ENCODE measurements at regions not wholly inside any gene's neighbourhood (a gene's known extent, or its start where the extent isn't known, plus 50 kb on each side); places are given as distances from the start of the nearest gene placed in this dataset.

DNA sequence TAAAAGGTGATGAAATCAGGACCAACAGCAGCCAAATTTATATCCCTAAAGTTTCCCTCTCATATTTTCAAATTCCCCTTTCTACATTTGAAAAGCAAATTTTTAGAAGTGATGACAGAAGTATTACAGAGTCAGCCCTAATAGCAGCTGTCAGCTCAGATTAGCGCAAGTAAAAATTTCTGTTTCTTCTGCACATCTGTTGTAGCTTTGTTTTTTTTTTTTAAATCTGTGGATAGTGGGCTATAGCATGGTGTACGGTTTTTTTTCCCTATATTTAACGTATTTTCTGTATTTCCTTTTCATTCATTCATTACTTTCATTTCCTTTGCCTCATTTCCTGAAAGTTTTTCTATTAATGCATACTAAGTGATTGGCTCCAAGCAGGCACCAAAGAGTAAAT is 99.1 kb downstream of the MACIR start:
- Histone ChIP-seq H3K4me1 (ENCODE audit: control insufficient read depth in 5 of 5, insufficient read depth in 5 of 5, low read length in 5 of 5) (peaks cover 0 to 14% (median 12%) of the 10 kb centered on the region in 5 donors), H3K27me3 (ENCODE audit: control insufficient read depth in 5 of 5, insufficient read depth in 4 of 5, low read length in 5 of 5) (no peaks in the 10 kb centered on the region), H3K9me3 (ENCODE audit: control insufficient read depth in 5 of 5, low read length in 5 of 5) (no peaks in the 10 kb centered on the region), H3K9ac (ENCODE audit: low read length in 5 of 5) (no peak overlapping the region), H3K36me3 (ENCODE audit: control insufficient read depth in 5 of 5, insufficient read depth in 5 of 5, low read length in 5 of 5) (no peaks in the 10 kb centered on the region), H3K27ac (ENCODE audit: low read depth, low read length) (no peak overlapping the region), H3K4me3 (ENCODE audit: low read depth in 1 of 5, low read length in 5 of 5) (no peak overlapping the region)

DNA sequence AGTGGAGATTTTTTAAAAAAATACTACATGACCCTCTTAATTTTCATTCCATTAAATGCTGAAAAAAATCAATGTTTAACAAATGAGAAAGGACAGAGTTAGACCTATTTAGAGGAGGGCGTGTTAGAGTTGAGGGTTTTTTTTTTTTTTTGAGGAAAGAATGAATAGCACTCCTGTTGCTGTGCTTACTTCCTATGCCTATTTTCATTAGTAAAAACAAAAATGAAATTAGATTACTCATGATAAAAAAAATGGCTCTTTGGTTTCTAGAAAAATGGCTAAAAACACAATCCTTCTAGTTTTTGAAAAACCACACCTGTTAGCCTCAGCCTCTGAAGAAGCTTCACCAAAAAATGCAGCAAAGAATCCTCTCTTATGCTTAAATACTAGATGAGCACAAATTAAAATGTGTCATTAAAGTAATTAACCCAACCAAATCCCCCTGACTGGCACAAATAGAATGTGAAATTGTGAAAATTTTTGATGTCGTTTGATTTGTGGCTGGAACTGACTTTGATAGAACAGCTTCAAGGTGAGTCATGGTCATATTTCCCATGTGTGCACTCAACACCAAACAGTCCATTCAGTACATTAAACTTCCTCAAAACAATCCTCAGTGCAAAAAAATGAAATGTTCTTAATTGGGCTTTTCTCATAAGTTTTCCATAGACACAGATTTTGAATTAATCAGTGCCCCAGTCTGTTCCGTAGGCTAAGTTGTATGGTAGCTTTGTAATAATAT is 98.0 kb downstream of the MACIR start:
- no peaks in the 10 kb centered on the region for H3K27me3 ChIP-seq (ENCODE audit: control insufficient read depth in 5 of 5, insufficient read depth in 4 of 5, low read length in 5 of 5)
- no peaks in the 10 kb centered on the region for H3K36me3 ChIP-seq (ENCODE audit: control insufficient read depth in 5 of 5, insufficient read depth in 5 of 5, low read length in 5 of 5)
- peaks cover 0 to 14% (median 12%) of the 10 kb centered on the region in 5 donors for H3K4me1 ChIP-seq (ENCODE audit: control insufficient read depth in 5 of 5, insufficient read depth in 5 of 5, low read length in 5 of 5)

DNA sequence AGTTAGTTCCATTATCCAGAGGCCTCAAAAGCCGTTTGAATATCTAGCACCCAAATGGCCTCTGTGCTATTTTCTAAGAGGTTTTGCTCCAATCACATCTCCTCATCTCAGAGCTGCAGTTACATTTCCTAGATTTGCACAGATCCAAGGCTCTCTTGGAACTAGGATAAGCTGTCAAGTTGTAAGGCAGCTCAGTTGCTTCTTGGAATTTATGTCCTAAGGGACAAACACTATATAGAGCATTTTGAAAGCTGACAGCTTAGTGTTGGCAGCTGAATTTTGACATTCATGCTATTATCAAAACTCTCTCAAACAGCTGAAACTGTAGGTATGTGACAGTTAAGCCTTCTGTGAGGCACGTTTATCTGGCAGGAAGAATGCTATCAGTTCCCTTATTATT is 97.0 kb downstream of the MACIR start:
- H3K27me3 ChIP-seq (ENCODE audit: control insufficient read depth in 5 of 5, insufficient read depth in 4 of 5, low read length in 5 of 5), result no peaks in the 10 kb centered on the region
- H3K4me1 ChIP-seq (ENCODE audit: control insufficient read depth in 5 of 5, insufficient read depth in 5 of 5, low read length in 5 of 5), result peaks cover 0 to 14% (median 12%) of the 10 kb centered on the region in 5 donors
- no peaks in the 10 kb centered on the region for H3K36me3 ChIP-seq (ENCODE audit: control insufficient read depth in 5 of 5, insufficient read depth in 5 of 5, low read length in 5 of 5)
- H3K4me3 ChIP-seq (ENCODE audit: low read depth in 1 of 5, low read length in 5 of 5), result no peak overlapping the region
- no peaks in the 10 kb centered on the region for H3K9me3 ChIP-seq (ENCODE audit: control insufficient read depth in 5 of 5, low read length in 5 of 5)
- H3K27ac ChIP-seq (ENCODE audit: low read depth, low read length), result peak overlapping the region; percentile 13
- H3K9ac ChIP-seq (ENCODE audit: low read length in 5 of 5), result no peak overlapping the region

More for the DNA sequence above, 98.0 kb downstream of the MACIR start:
- Histone ChIP-seq H3K9me3 (ENCODE audit: control insufficient read depth in 5 of 5, low read length in 5 of 5) (no peaks in the 10 kb centered on the region), H3K4me3 (ENCODE audit: low read depth in 1 of 5, low read length in 5 of 5) (no peak overlapping the region), H3K27ac (ENCODE audit: low read depth, low read length) (no peak overlapping the region), H3K9ac (ENCODE audit: low read length in 5 of 5) (no peak overlapping the region)

DNA sequence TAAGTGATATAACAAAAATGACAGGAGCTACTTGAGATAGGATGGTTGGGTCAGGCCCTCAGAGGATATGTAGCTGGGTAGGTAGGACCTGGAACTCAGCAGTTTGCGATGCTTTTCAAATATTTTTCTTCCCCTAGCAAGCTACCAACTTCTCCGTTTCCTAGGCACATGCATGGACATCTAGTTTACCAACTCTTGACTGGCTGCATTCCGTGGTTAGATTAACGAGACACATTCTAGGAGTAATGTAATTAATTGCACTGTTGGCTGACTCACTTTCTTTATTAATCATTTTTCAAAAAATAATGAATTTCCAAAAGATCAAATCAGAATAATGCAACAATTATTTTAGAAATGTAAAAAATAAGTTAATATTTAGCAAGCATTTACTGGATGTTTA is 95.9 kb downstream of the MACIR start:
- H3K9me3 ChIP-seq (ENCODE audit: control insufficient read depth in 5 of 5, low read length in 5 of 5), result no peaks in the 10 kb centered on the region
- no peak overlapping the region for H3K9ac ChIP-seq (ENCODE audit: low read length in 5 of 5)
- no peaks in the 10 kb centered on the region for H3K36me3 ChIP-seq (ENCODE audit: control insufficient read depth in 5 of 5, insufficient read depth in 5 of 5, low read length in 5 of 5)
- H3K4me3 ChIP-seq (ENCODE audit: low read depth in 1 of 5, low read length in 5 of 5), result no peak overlapping the region
- H3K27me3 ChIP-seq (ENCODE audit: control insufficient read depth in 5 of 5, insufficient read depth in 4 of 5, low read length in 5 of 5), result no peaks in the 10 kb centered on the region
- no peak overlapping the region for H3K27ac ChIP-seq (ENCODE audit: low read depth, low read length)
- H3K4me1 ChIP-seq (ENCODE audit: control insufficient read depth in 5 of 5, insufficient read depth in 5 of 5, low read length in 5 of 5), result peaks cover 0 to 14% (median 12%) of the 10 kb centered on the region in 5 donors

DNA sequence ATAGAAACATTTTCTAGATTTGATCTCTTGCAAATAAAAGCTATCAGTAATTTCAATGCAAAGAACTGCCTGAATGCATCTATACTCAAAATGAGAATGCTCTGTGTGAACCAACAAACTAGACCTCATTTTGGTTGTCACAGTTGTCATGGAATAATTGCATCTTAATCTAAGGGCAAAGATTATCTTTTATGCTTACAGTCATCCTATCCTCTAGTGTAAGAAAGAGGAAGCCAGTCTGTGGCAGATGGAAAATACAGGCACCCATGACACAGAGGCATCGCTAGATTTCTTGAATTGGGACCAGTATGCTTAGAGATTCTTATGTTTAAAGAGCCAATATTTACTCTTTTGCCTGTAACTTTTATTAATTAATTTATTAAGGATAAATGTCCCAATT is 95.0 kb downstream of the MACIR start:
- no peak overlapping the region for H3K4me3 ChIP-seq (ENCODE audit: low read depth in 1 of 5, low read length in 5 of 5)
- no peak overlapping the region for H3K27ac ChIP-seq (ENCODE audit: low read depth, low read length)
- no peaks in the 10 kb centered on the region for H3K9me3 ChIP-seq (ENCODE audit: control insufficient read depth in 5 of 5, low read length in 5 of 5)
- no peaks in the 10 kb centered on the region for H3K27me3 ChIP-seq (ENCODE audit: control insufficient read depth in 5 of 5, insufficient read depth in 4 of 5, low read length in 5 of 5)
- peaks cover 0 to 13% (median 12%) of the 10 kb centered on the region in 5 donors for H3K4me1 ChIP-seq (ENCODE audit: control insufficient read depth in 5 of 5, insufficient read depth in 5 of 5, low read length in 5 of 5)
- no peak overlapping the region for H3K9ac ChIP-seq (ENCODE audit: low read length in 5 of 5)
- no peaks in the 10 kb centered on the region for H3K36me3 ChIP-seq (ENCODE audit: control insufficient read depth in 5 of 5, insufficient read depth in 5 of 5, low read length in 5 of 5)

DNA sequence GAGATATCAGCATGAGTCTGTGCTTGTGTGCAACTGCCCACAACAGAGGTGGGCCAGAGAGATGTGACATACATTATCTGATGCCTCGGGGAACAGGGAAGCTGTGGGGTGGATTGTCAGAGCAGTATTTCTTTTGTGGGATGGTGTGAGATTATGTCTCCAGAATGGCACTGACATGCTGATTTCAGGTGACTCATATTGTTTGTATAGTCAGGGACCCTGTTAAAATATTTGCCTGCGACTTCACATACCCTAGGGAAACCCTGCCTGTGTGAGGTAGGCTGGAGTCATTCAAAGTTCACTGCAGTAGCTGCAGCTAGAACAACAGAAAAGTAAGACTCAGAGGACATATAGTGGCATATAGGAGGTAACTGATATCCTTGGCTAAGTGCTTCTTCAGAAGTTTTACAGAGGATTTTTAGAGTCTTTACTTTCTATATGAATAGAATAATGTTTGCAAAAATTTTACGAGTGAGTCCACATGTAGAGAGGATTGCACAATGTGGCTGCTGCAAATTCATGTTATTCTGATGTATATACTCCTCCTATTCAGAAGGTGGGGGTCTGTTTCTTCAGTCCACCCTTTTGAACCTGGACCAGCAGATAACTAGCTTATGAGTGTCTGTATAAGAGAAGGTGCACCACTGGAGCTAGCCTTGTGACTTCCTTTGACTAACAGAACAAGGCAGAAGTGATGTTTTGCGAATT is 89.3 kb downstream of the MACIR start:
- Histone ChIP-seq H3K27me3 (ENCODE audit: control insufficient read depth in 5 of 5, insufficient read depth in 4 of 5, low read length in 5 of 5) (no peaks in the 10 kb centered on the region), H3K4me3 (ENCODE audit: low read depth in 1 of 5, low read length in 5 of 5) (no peak overlapping the region), H3K9me3 (ENCODE audit: control insufficient read depth in 5 of 5, low read length in 5 of 5) (no peaks in the 10 kb centered on the region), H3K9ac (ENCODE audit: low read length in 5 of 5) (no peak overlapping the region), H3K36me3 (ENCODE audit: control insufficient read depth in 5 of 5, insufficient read depth in 5 of 5, low read length in 5 of 5) (no peaks in the 10 kb centered on the region), H3K4me1 (ENCODE audit: control insufficient read depth in 5 of 5, insufficient read depth in 5 of 5, low read length in 5 of 5) (no peaks in the 10 kb centered on the region), H3K27ac (ENCODE audit: low read depth, low read length) (no peak overlapping the region)

DNA sequence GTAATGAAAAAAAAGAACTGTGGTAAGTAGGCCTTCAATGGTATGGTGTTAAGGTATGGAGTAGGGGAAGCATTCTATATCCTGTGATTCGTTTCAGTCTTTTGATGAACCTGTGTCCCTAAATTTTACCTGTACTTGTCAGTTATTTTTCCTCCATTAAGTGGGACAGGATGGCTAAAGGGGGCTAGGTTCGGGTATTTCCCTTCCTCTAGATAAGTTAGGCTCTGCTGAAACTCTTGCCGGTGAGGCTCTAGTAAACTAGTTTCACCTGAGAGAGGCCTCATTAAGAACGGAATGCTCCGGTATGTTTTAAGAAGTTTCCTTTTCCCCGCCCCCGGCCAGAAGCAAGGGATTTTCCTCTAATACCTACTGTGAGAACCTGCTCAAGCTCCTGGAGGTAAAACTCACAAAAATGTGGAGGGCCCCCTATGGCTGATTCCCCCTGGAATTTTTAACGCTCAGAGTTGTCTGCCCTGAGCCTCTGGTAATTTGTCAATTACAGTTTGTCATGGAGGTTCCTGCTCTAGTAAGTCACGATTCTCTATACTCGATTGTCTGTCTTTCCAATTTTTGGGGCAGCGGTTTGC is 87.7 kb downstream of the MACIR start:
- Histone ChIP-seq H3K9me3 (ENCODE audit: control insufficient read depth in 5 of 5, low read length in 5 of 5) (peaks cover 0 to 3% (median 0%) of the 10 kb centered on the region in 5 donors), H3K27me3 (ENCODE audit: control insufficient read depth in 5 of 5, insufficient read depth in 4 of 5, low read length in 5 of 5) (no peaks in the 10 kb centered on the region), H3K4me1 (ENCODE audit: control insufficient read depth in 5 of 5, insufficient read depth in 5 of 5, low read length in 5 of 5) (no peaks in the 10 kb centered on the region), H3K27ac (ENCODE audit: low read depth, low read length) (no peak overlapping the region), H3K4me3 (ENCODE audit: low read depth in 1 of 5, low read length in 5 of 5) (no peak overlapping the region), H3K36me3 (ENCODE audit: control insufficient read depth in 5 of 5, insufficient read depth in 5 of 5, low read length in 5 of 5) (no peaks in the 10 kb centered on the region), H3K9ac (ENCODE audit: low read length in 5 of 5) (no peak overlapping the region)

DNA sequence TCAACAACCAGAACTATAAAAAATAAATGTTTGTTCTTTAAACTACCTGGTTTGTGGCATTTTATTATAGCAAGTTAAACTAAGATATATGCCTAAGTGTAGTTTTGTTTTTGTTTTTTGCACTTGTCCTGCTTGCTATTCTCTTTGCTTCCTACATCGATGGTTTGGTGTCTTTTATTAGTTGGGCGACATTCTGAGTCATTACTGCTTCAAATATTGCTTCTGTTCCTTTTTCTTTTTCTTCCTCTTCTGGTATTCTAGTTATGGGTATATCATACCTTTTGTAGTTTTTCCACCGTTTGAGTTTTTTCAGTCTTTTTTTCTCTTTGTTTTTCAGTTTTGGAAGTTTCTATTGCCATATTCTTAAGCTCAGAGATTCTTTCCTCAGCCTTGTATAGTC is 86.9 kb downstream of the MACIR start:
- H3K9ac ChIP-seq (ENCODE audit: low read length in 5 of 5), result no peak overlapping the region
- no peak overlapping the region for H3K27ac ChIP-seq (ENCODE audit: low read depth, low read length)
- no peaks in the 10 kb centered on the region for H3K36me3 ChIP-seq (ENCODE audit: control insufficient read depth in 5 of 5, insufficient read depth in 5 of 5, low read length in 5 of 5)
- H3K27me3 ChIP-seq (ENCODE audit: control insufficient read depth in 5 of 5, insufficient read depth in 4 of 5, low read length in 5 of 5), result no peaks in the 10 kb centered on the region
- H3K9me3 ChIP-seq (ENCODE audit: control insufficient read depth in 5 of 5, low read length in 5 of 5), result peaks cover 0 to 3% (median 0%) of the 10 kb centered on the region in 5 donors
- no peaks in the 10 kb centered on the region for H3K4me1 ChIP-seq (ENCODE audit: control insufficient read depth in 5 of 5, insufficient read depth in 5 of 5, low read length in 5 of 5)
- H3K4me3 ChIP-seq (ENCODE audit: low read depth in 1 of 5, low read length in 5 of 5), result no peak overlapping the region

DNA sequence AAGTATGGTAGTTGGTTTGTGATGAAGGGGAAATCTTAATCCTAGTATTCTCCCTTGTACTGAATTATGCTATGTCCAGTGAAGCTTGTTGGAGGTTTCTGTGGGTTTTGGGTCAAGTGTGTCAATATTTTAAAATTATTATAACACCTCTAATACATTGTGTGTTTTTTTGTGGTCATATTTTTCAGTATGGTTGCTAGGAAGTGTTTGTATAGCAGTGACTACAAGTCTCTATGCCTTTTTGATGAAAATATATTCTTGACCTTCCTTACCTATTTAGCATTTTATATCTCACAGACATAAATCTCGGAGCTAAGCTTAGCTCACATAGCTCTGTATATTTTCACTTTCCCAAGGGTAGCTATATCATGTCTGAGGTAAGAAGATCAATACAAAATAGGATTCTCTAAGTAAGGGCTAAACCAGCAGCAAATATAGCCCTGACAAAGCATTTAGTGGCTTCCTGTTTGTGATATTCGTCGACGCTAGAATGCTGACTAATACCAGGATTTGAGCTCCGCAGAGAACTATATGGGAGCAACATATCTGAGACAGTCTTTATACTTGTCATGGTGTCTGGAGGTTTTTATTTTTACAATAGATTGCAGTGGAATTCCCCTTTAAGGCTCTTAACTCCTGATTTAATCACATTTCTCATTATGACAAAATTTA is 82.3 kb downstream of the MACIR start:
- no peak overlapping the region for H3K27ac ChIP-seq (ENCODE audit: low read depth, low read length)
- H3K4me3 ChIP-seq (ENCODE audit: low read depth in 1 of 5, low read length in 5 of 5), result no peak overlapping the region
- no peaks in the 10 kb centered on the region for H3K4me1 ChIP-seq (ENCODE audit: control insufficient read depth in 5 of 5, insufficient read depth in 5 of 5, low read length in 5 of 5)
- no peaks in the 10 kb centered on the region for H3K36me3 ChIP-seq (ENCODE audit: control insufficient read depth in 5 of 5, insufficient read depth in 5 of 5, low read length in 5 of 5)
- no peak overlapping the region for H3K9ac ChIP-seq (ENCODE audit: low read length in 5 of 5)
- H3K27me3 ChIP-seq (ENCODE audit: control insufficient read depth in 5 of 5, insufficient read depth in 4 of 5, low read length in 5 of 5), result no peaks in the 10 kb centered on the region
- peaks cover 0 to 3% (median 0%) of the 10 kb centered on the region in 5 donors for H3K9me3 ChIP-seq (ENCODE audit: control insufficient read depth in 5 of 5, low read length in 5 of 5)

DNA sequence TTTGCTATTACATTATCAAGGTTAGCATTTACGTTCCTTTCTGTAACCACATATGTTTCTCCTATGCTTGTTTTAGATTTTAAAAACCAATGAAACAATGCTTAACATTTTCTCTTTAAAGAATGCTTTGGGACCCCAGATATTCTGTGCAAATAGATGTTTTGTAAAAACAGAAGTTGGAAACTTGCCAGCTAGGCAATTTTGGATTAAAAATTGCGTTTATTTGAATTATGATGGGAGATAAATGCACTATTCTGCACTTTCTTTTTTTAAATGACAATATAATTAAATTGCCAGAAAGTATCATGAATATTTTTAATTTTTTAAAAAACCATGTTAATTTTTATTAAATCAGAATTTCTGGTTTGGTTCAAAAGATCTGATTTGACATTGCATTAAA is 81.6 kb downstream of the MACIR start:
- H3K4me1 ChIP-seq (ENCODE audit: control insufficient read depth in 5 of 5, insufficient read depth in 5 of 5, low read length in 5 of 5), result no peaks in the 10 kb centered on the region
- H3K36me3 ChIP-seq (ENCODE audit: control insufficient read depth in 5 of 5, insufficient read depth in 5 of 5, low read length in 5 of 5), result no peaks in the 10 kb centered on the region
- no peak overlapping the region for H3K27ac ChIP-seq (ENCODE audit: low read depth, low read length)
- peaks cover 0 to 3% (median 0%) of the 10 kb centered on the region in 5 donors for H3K9me3 ChIP-seq (ENCODE audit: control insufficient read depth in 5 of 5, low read length in 5 of 5)
- H3K4me3 ChIP-seq (ENCODE audit: low read depth in 1 of 5, low read length in 5 of 5), result no peak overlapping the region
- no peak overlapping the region for H3K9ac ChIP-seq (ENCODE audit: low read length in 5 of 5)
- H3K27me3 ChIP-seq (ENCODE audit: control insufficient read depth in 5 of 5, insufficient read depth in 4 of 5, low read length in 5 of 5), result no peaks in the 10 kb centered on the region
